ENCODE measurements at regions not wholly inside any gene's neighbourhood (a gene's known extent, or its start where the extent isn't known, plus 50 kb on each side); places are given as distances from the start of the nearest gene placed in this dataset.

DNA sequence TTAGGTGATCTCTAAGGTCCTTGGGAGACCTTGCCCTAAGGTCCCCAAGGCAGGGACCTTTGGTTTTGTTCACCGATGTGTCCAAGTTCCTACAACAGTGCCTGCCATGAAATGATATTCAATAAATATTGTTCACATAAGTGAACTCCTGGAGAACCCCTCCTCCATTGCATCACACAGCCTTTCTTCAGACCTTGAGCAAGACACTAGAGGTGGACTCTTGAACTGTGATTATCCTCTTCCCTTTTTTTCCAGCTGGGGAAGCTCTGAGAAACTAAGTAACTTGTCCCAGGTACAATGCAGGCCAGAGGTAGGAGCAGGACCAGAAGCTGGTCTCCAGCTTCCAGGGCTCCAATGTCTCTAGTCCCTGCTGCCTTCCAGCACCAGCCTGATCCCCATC lies 76.6 kb upstream of the LMO1 start:
- no peaks in the 10 kb centered on the region for H3K9me3 Mint-ChIP-seq
- peaks cover 29% of the 10 kb centered on the region for H3K27me3 Mint-ChIP-seq (ENCODE audit: insufficient read depth)
- H3K4me3 Mint-ChIP-seq = no peak overlapping the region
- no peaks in the 10 kb centered on the region for H3K4me1 Mint-ChIP-seq (ENCODE audit: low read depth)
- H3K36me3 Mint-ChIP-seq (ENCODE audit: low read depth) = no peaks in the 10 kb centered on the region
- no peak for DNase-seq
- H3K27ac Mint-ChIP-seq = no peak overlapping the region
- TF ChIP-seq, protein P1, sequence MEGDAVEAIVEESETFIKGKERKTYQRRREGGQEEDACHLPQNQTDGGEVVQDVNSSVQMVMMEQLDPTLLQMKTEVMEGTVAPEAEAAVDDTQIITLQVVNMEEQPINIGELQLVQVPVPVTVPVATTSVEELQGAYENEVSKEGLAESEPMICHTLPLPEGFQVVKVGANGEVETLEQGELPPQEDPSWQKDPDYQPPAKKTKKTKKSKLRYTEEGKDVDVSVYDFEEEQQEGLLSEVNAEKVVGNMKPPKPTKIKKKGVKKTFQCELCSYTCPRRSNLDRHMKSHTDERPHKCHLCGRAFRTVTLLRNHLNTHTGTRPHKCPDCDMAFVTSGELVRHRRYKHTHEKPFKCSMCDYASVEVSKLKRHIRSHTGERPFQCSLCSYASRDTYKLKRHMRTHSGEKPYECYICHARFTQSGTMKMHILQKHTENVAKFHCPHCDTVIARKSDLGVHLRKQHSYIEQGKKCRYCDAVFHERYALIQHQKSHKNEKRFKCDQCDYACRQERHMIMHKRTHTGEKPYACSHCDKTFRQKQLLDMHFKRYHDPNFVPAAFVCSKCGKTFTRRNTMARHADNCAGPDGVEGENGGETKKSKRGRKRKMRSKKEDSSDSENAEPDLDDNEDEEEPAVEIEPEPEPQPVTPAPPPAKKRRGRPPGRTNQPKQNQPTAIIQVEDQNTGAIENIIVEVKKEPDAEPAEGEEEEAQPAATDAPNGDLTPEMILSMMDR (IDR thresholded peaks at IDR 0.05) = no peak

DNA sequence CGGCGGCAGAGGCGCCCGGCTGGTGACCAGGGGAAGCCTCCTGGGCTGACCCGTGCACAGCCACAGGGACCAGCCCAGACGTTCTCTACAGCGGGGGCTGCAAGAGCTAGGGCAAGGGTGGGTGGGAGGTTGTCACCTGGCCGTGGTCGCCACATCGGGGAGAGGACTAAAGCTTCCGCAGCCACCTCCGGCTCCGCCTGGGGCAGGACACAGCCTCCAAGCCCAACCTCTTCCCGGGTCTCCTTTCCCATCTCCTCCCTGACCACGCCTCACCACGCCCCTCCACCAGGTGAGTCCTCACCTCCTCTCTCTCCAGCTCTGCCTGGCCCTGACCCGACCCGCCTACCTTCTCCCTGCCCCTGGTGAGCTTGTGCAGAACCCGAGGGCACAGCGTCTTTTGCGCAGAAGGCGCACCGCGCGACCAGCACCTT lies 75.9 kb upstream of the LMO1 start:
- Mint-ChIP-seq H3K4me3 (no peak overlapping the region), H3K4me1 (ENCODE audit: low read depth) (no peaks in the 10 kb centered on the region), H3K9me3 (no peaks in the 10 kb centered on the region), H3K36me3 (ENCODE audit: low read depth) (no peaks in the 10 kb centered on the region), H3K27ac (no peak overlapping the region), H3K27me3 (ENCODE audit: insufficient read depth) (peaks cover 24% of the 10 kb centered on the region)
- TF ChIP-seq, protein P1 (IDR thresholded peaks at IDR 0.05) = no peak
- DNase-seq = no peak

DNA sequence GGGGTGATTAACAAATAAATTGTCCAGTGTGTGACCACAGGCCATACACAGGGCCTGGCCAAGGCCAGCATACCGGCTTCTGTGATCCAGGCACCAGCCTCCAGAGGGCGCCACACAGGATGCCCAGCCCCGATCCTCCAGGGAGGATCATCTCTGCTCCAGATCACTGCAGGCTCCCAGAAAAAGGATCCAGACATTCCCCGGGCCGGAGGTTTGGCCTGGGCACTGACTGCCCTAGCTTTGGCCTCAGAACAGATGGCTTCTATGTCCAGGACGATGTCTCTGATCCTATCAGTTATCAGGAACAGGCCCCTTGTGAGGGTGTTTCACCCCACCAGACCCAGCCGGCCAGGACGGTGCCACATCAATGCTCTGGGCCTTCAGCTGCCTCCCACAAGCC lies 74.5 kb upstream of the LMO1 start:
- DNase-seq = peak; percentile 24
- H3K4me3 Mint-ChIP-seq = no peak overlapping the region
- no peaks in the 10 kb centered on the region for H3K36me3 Mint-ChIP-seq (ENCODE audit: low read depth)
- no peak overlapping the region for H3K27ac Mint-ChIP-seq
- TF ChIP-seq, protein P1 (IDR thresholded peaks at IDR 0.05) = peak; percentile 87
- no peaks in the 10 kb centered on the region for H3K9me3 Mint-ChIP-seq
- H3K27me3 Mint-ChIP-seq (ENCODE audit: insufficient read depth) = peaks cover 19% of the 10 kb centered on the region
- 0 out of 2 replicates have a peak, but pooled peaks cover 5% of the 10 kb centered on the region for H3K4me1 Mint-ChIP-seq (ENCODE audit: low read depth)

DNA sequence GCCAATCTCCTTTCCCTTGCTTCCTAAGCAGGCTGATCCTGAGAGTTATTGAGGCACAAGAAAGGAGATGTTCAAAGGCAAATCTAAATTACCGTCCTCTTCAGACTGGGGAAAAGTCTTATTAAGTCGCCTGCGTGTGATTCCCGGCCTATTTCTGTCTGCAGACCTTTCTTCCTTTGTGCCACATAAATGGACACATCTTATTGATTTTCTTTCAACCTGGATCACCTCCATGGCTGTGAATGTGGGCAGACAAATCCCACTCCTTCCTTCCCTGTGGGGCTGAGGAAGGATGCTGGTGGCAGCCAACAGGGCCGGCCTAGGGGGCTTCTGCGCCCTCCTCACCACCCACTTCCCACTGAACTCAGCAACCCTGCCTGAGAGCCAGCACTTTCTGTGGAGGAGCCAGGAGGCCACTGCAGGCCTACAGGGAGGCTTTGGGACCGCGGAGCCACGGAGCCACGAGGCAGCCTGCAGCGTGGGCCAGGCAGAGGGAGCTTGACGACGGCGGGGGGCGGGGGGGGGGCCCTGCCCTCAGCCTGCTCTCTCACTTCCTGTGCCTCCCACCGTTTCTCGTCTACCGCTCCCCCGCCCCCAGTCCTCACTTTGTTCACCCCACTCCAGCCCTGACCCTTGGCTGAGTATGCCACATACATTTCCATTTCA lies 73.6 kb upstream of the LMO1 start:
- no peak overlapping the region for H3K27ac Mint-ChIP-seq
- H3K27me3 Mint-ChIP-seq (ENCODE audit: insufficient read depth) = peaks cover 14% of the 10 kb centered on the region
- 0 out of 2 replicates have a peak, but pooled peaks cover 5% of the 10 kb centered on the region for H3K4me1 Mint-ChIP-seq (ENCODE audit: low read depth)
- no peak for DNase-seq
- H3K9me3 Mint-ChIP-seq = no peaks in the 10 kb centered on the region
- TF ChIP-seq, protein P1 (IDR thresholded peaks at IDR 0.05) = no peak
- H3K36me3 Mint-ChIP-seq (ENCODE audit: low read depth) = no peaks in the 10 kb centered on the region
- no peak overlapping the region for H3K4me3 Mint-ChIP-seq

DNA sequence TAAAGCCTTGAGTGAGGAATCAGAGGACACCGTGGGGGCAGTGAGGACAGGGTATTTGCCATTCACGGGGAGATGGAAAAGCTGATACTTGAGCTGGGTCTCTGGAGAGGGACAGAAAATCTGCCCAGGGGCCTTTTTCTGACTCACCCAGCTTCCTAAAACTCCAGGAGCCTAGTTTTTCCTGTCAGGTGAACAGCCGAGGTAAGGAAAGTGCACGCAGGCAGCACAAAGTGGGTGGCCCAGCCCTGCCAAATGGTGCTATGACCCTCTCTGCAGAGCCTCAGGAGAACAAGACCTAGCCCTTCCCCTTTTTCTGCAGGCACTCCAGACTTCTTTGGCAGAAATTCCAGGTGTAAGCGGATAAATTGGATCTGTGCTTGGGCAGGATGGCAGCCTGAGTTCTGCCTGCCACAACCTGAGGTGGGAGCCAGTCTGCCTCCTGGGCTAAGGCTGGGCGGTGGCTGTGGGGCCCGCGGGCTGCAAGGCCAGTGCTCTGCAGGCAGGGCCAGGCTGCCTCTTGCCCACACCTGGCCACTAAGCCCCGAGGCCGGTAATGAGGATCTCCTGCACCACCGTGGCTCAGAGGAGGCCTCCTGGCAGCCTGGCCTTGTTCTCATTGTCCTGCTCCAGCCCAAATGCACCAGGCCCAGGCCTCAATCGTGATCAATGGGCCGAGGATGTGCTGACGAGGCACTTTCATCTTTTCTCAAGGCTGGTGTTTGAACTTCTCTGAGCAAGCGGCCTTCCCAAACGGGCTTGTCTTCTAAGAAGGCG lies 72.9 kb upstream of the LMO1 start:
- DNase-seq = no peak
- no peaks in the 10 kb centered on the region for H3K36me3 Mint-ChIP-seq (ENCODE audit: low read depth)
- no peak overlapping the region for H3K4me3 Mint-ChIP-seq
- peaks cover 9% of the 10 kb centered on the region for H3K27me3 Mint-ChIP-seq (ENCODE audit: insufficient read depth)
- no peaks in the 10 kb centered on the region for H3K9me3 Mint-ChIP-seq
- H3K27ac Mint-ChIP-seq = no peak overlapping the region
- TF ChIP-seq, protein P1 (IDR thresholded peaks at IDR 0.05) = no peak
- H3K4me1 Mint-ChIP-seq (ENCODE audit: low read depth) = 0 out of 2 replicates have a peak, but pooled peaks cover 5% of the 10 kb centered on the region
